Esophagus squamous epithelium (tissue), 5 donors: ENCODE measurements at regions not wholly inside any gene's neighbourhood (a gene's known extent, or its start where the extent isn't known, plus 50 kb on each side); places are given as distances from the start of the nearest gene placed in this dataset.

Experiments used
- DNase-seq: peaks from one replicate; lab custom pipeline; 2025; lab: John Stamatoyannopoulos, UW
- H3K27ac ChIP-seq, 4 donors: fragments of 200-600 bp; sonication (generic); one replicate each; pipeline ENCODE4 v1.5.1; 2016 to 2019; ENCODE audit warnings: mild to moderate bottlenecking in 1 of 4
- H3K27me3 ChIP-seq, 4 donors: fragments of 200-600 bp; sonication (generic); 1 replicate in 3 of 4; 2 replicates in 1 of 4; pipeline versions ENCODE4 v1.5.1 to v1.6.0; 2017 to 2021; ENCODE audit warnings: antibody characterized with exemption in 1 of 4
- H3K36me3 ChIP-seq, 3 donors: fragments of 200-600 bp; sonication (generic); one replicate each; pipeline ENCODE4 v1.5.1; 2016 to 2019
- H3K4me1 ChIP-seq, 3 donors: fragments of 200-600 bp; sonication (generic); one replicate each; pipeline ENCODE4 v1.5.1; 2017 to 2019
- H3K4me3 ChIP-seq, 4 donors: fragments of 200-600 bp; sonication (generic); 1 replicate in 3 of 4; 2 replicates in 1 of 4; pipeline ENCODE4 v1.5.1; 2016 to 2019; ENCODE audit warnings: mild to moderate bottlenecking in 2 of 4, moderate library complexity in 1 of 4
- H3K9me3 ChIP-seq, 3 donors: fragments of 200-600 bp; sonication (generic); one replicate each; pipeline ENCODE4 v1.5.1; 2016 to 2019
- CTCF ChIP-seq, 6 experiments: fragments of 450-650 bp in 4 of 6; fragments of 200-600 bp in 2 of 6; sonication (generic) in 2 of 6; IDR thresholded peaks; one replicate each; pipeline ENCODE4 v1.5.1; 2016 to 2019; ENCODE audit warnings: antibody characterized with exemption in 6 of 6, mild to moderate bottlenecking in 4 of 6, moderate library complexity in 4 of 6
- POLR2A ChIP-seq, 4 donors: fragments of 450-650 bp; IDR thresholded peaks; one replicate each; pipeline ENCODE4 v1.6.1; 2017; ENCODE audit warnings: antibody characterized with exemption in 4 of 4, mild to moderate bottlenecking in 4 of 4, moderate library complexity in 3 of 4
- WGBS, 2 donors: methylation state at CpG; one replicate each; pipeline ENCODE4 v1.1.5; 2018; 5-methylcytosine and 5-hydroxymethylcytosine counted together
- intact Hi-C: fragments of 100-400 bp; cut with DNase I; formaldehyde crosslinking; loops from one replicate; pipeline ENCODE4 v1.15.0; 2022
- donor health status: DM: yes; HTN: yes; CAD: no.

- no peaks in the 10 kb centered on the region for H3K36me3 ChIP-seq
- no peak overlapping the region for H3K27ac ChIP-seq
- 62 to 68% methylated on average over 1 of the region's 1 CpG for WGBS, 2 donors
- H3K9me3 ChIP-seq = no peaks in the 10 kb centered on the region
- intact Hi-C loops = no loop called here
- no peaks in the 10 kb centered on the region for H3K4me1 ChIP-seq
- H3K27me3 ChIP-seq = no peaks in the 10 kb centered on the region
- TF ChIP-seq CTCF (IDR thresholded peaks at IDR 0.05) (no peak), POLR2A (IDR thresholded peaks at IDR 0.05) (no peak)
- DNase-seq = no peak
- no peak overlapping the region for H3K4me3 ChIP-seq
Measured at GRCh38 chr3:88677298-88677697, 430.1 kb upstream of the EPHA3 start.

GRCh38 chr3:88678747-88679146, 428.7 kb upstream of the EPHA3 start:
- Histone ChIP-seq H3K9me3 (no peaks in the 10 kb centered on the region), H3K4me3 (no peak overlapping the region), H3K27me3 (no peaks in the 10 kb centered on the region), H3K4me1 (no peaks in the 10 kb centered on the region), H3K27ac (no peak overlapping the region), H3K36me3 (no peaks in the 10 kb centered on the region)
- no peak for DNase-seq
- TF ChIP-seq POLR2A (IDR thresholded peaks at IDR 0.05) (no peak), CTCF (IDR thresholded peaks at IDR 0.05) (no peak)
- intact Hi-C loops = no loop called here
- WGBS, 2 donors = 81 to 92% methylated on average over 3 of the region's 3 CpGs

- 83 to 100% methylated on average over 1 of the region's 3 CpGs for whole genome bisulfite sequencing, 2 donors
- Histone ChIP-seq H3K4me1 (no peaks in the 10 kb centered on the region), H3K27me3 (no peaks in the 10 kb centered on the region), H3K27ac (no peak overlapping the region), H3K36me3 (no peaks in the 10 kb centered on the region), H3K9me3 (peaks cover 0 to 4% (median 4%) of the 10 kb centered on the region in 3 donors), H3K4me3 (no peak overlapping the region)
- intact Hi-C loops = no loop called here
- no peak for DNase-seq
- no peak for TF ChIP-seq CTCF (IDR thresholded peaks at IDR 0.05)
- TF ChIP-seq POLR2A (IDR thresholded peaks at IDR 0.05) = no peak
Measured at GRCh38 chr3:88690287-88690686, 417.1 kb upstream of the EPHA3 start.

- intact Hi-C loops = no loop called here
- TF ChIP-seq CTCF (IDR thresholded peaks at IDR 0.05) (no peak), POLR2A (IDR thresholded peaks at IDR 0.05) (no peak)
- Histone ChIP-seq H3K36me3 (no peaks in the 10 kb centered on the region), H3K27ac (no peak overlapping the region), H3K9me3 (peaks cover 0 to 4% (median 4%) of the 10 kb centered on the region in 3 donors), H3K27me3 (no peaks in the 10 kb centered on the region), H3K4me1 (no peaks in the 10 kb centered on the region), H3K4me3 (no peak overlapping the region)
- WGBS, 2 donors = 84 to 92% methylated on average over 3 of the region's 3 CpGs
- no peak for DNase-seq
Measured at GRCh38 chr3:88691081-88691480, 416.3 kb upstream of the EPHA3 start.

GRCh38 chr3:88703501-88704059, 403.8 kb upstream of the EPHA3 start:
- 43 to 63% methylated on average over 3 of the region's 3 CpGs for WGBS, 2 donors
- intact Hi-C loops = no loop called here
- H3K9me3 ChIP-seq = no peaks in the 10 kb centered on the region
- H3K27ac ChIP-seq = no peak overlapping the region
- no peak overlapping the region for H3K4me3 ChIP-seq
- no peaks in the 10 kb centered on the region for H3K27me3 ChIP-seq
- TF ChIP-seq CTCF (IDR thresholded peaks at IDR 0.05) = no peak
- TF ChIP-seq POLR2A (IDR thresholded peaks at IDR 0.05) = no peak
- H3K4me1 ChIP-seq = no peaks in the 10 kb centered on the region
- H3K36me3 ChIP-seq = no peaks in the 10 kb centered on the region
- DNase-seq = no peak
